Gastroesophageal sphincter (tissue), 4 donors: ENCODE measurements at regions not wholly inside any gene's neighbourhood (a gene's known extent, or its start where the extent isn't known, plus 50 kb on each side); places are given as distances from the start of the nearest gene placed in this dataset.

Experiments used
- ATAC-seq: fragments of 150-250 bp; one replicate; pipeline ENCODE4 v1.9.1; 2016; ENCODE audit warnings: mild to moderate bottlenecking, moderate library complexity
- H3K27ac ChIP-seq, 4 donors: fragments of 200-600 bp; sonication (generic) in 3 of 4; 1 replicate in 3 of 4; 2 replicates in 1 of 4; pipeline ENCODE4 v1.5.1; 2016 to 2019
- H3K27me3 ChIP-seq: fragments of 200-600 bp; sonication (generic); one replicate; pipeline ENCODE4 v1.5.1; 2019
- H3K36me3 ChIP-seq, 2 donors: fragments of 200-600 bp; sonication (generic); one replicate each; pipeline ENCODE4 v1.5.1; 2019; ENCODE audit warnings: control low read depth in 1 of 2
- H3K4me1 ChIP-seq, 3 donors: fragments of 200-600 bp; sonication (generic); 1 replicate in 2 of 3; 2 replicates in 1 of 3; pipeline ENCODE4 v1.5.1; 2016 to 2019; ENCODE audit warnings: control low read depth in 2 of 3
- H3K4me3 ChIP-seq, 2 donors: fragments of 200-600 bp; sonication (generic); one replicate each; pipeline ENCODE4 v1.5.1; 2019; ENCODE audit warnings: mild to moderate bottlenecking in 1 of 2, moderate library complexity in 1 of 2
- H3K9me3 ChIP-seq, 3 donors: fragments of 200-600 bp; sonication (generic); one replicate each; pipeline ENCODE4 v1.5.1; 2017 to 2019; ENCODE audit warnings: control low read depth in 2 of 3
- CTCF ChIP-seq, 4 experiments: fragments of 200-600 bp in 2 of 4; fragments of 450-650 bp in 2 of 4; sonication (generic) in 1 of 4; IDR thresholded peaks; one replicate each; pipeline ENCODE4 v1.5.1; 2017 to 2019; ENCODE audit warnings: antibody characterized with exemption in 4 of 4, mild to moderate bottlenecking in 2 of 4, moderate library complexity in 2 of 4
- EP300 ChIP-seq: sonication (generic); formaldehyde crosslinking; IDR thresholded peaks from one replicate; pipeline ENCODE4 v1.6.1; 2017; ENCODE audit warnings: antibody characterized with exemption, mild to moderate bottlenecking
- POLR2A ChIP-seq, 2 donors: fragments of 450-650 bp; IDR thresholded peaks; one replicate each; pipeline ENCODE4 v1.6.1; 2017; ENCODE audit warnings: antibody characterized with exemption in 2 of 2, mild to moderate bottlenecking in 2 of 2, moderate library complexity in 1 of 2
- POLR2AphosphoS5 ChIP-seq: sonication (generic); formaldehyde crosslinking; IDR thresholded peaks from one replicate; pipeline ENCODE4 v1.6.1; 2017; ENCODE audit warnings: antibody characterized with exemption
- WGBS, 2 donors: methylation state at CpG; one replicate each; pipeline ENCODE4 v1.1.5; 2018; ENCODE audit warnings: low coverage in 1 of 2; 5-methylcytosine and 5-hydroxymethylcytosine counted together

DNA sequence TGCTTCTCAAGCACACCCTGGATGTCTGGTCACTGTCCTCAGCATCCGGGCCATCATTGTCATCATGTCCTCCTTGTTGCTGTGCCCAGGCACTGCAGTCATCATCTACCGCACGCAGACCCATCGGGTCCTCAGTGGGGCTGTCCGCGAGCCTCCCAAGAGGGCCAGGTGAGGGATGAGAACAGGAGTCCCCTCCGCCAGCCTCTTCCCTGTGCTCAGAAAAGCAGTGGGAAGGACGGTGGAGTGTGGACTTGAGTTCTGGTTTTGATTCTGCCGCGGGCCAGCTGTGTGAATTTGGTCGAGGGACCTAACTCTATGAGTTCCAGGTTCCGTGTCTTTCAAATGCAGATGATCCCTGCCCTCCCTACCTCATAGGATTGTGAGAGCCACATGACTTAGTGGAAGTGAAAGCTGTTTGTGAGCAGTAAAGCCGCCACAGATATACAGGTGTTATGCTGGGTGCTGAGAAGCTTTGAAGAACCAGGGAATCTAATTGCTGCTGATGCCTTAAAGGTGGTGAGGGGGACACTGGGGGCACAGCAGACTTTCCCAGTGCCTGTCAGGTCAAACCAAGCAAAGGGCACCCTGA is 122.9 kb upstream of the RAP1B start:
- TF ChIP-seq POLR2A (IDR thresholded peaks at IDR 0.05), result no peak
- no peak for TF ChIP-seq CTCF (IDR thresholded peaks at IDR 0.05)
- TF ChIP-seq EP300, result no peak
- TF ChIP-seq POLR2AphosphoS5, result no peak
- WGBS, 2 donors, result 69 to 93% methylated on average over 2 to 3 of the region's 13 CpGs
- no peaks in the 10 kb centered on the region for H3K4me1 ChIP-seq
- H3K9me3 ChIP-seq, result no peaks in the 10 kb centered on the region
- H3K36me3 ChIP-seq, result no peaks in the 10 kb centered on the region
- no peak overlapping the region for H3K27ac ChIP-seq
- no peaks in the 10 kb centered on the region for H3K27me3 ChIP-seq
- ATAC-seq, result no peak
- no peak overlapping the region for H3K4me3 ChIP-seq

GRCh38 chr12:68489273-68489672 is 121.4 kb upstream of the RAP1B start:
- no peaks in the 10 kb centered on the region for H3K36me3 ChIP-seq
- TF ChIP-seq POLR2A (IDR thresholded peaks at IDR 0.05) (no peak), EP300 (no peak), POLR2AphosphoS5 (no peak), CTCF (IDR thresholded peaks at IDR 0.05) (no peak)
- no peaks in the 10 kb centered on the region for H3K4me1 ChIP-seq
- no peak overlapping the region for H3K4me3 ChIP-seq
- ATAC-seq, result no peak
- H3K27ac ChIP-seq, result no peak overlapping the region
- no peaks in the 10 kb centered on the region for H3K9me3 ChIP-seq
- H3K27me3 ChIP-seq, result no peaks in the 10 kb centered on the region

DNA sequence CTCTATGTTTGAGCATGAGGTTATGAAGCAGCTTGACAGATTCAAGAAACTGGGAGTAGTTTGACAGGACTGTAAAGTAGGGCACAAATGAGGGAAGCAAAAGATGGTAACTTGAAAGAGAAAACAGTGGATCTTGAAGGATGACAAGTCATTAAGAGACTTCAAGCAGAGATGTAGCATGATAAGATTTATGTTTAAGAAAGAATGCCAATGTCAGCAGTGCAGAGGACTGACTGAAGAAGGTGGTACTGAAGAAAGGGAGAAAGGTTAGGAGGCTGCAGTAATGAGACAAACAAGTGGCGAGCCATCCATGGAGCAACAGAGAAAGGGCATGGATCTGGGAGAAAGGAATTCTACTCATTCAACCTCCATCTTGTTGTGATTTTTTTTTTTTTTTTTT is 120.2 kb upstream of the RAP1B start:
- 89 to 100% methylated on average over 1 of the region's 1 CpG for WGBS, 2 donors
- Histone ChIP-seq H3K36me3 (no peaks in the 10 kb centered on the region), H3K4me1 (peaks cover 0 to 5% (median 0%) of the 10 kb centered on the region in 3 donors), H3K4me3 (no peak overlapping the region), H3K27ac (no peak overlapping the region), H3K9me3 (no peaks in the 10 kb centered on the region), H3K27me3 (no peaks in the 10 kb centered on the region)
- TF ChIP-seq CTCF (IDR thresholded peaks at IDR 0.05), result no peak
- TF ChIP-seq EP300, result no peak
- no peak for TF ChIP-seq POLR2AphosphoS5
- TF ChIP-seq POLR2A (IDR thresholded peaks at IDR 0.05), result no peak
- ATAC-seq, result no peak

GRCh38 chr12:68491204-68491960 is 119.3 kb upstream of the RAP1B start:
- Histone ChIP-seq H3K36me3 (no peaks in the 10 kb centered on the region), H3K27ac (no peak overlapping the region), H3K27me3 (no peaks in the 10 kb centered on the region), H3K9me3 (no peaks in the 10 kb centered on the region), H3K4me3 (no peak overlapping the region), H3K4me1 (peaks cover 0 to 8% (median 7%) of the 10 kb centered on the region in 3 donors)
- 86 to 87% methylated on average over 7 to 8 of the region's 8 CpGs for WGBS, 2 donors
- ATAC-seq, result no peak
- TF ChIP-seq EP300 (no peak), POLR2AphosphoS5 (no peak), POLR2A (IDR thresholded peaks at IDR 0.05) (no peak), CTCF (IDR thresholded peaks at IDR 0.05) (no peak)
